ENCODE measurements at regions not wholly inside any gene's neighbourhood (a gene's known extent, or its start where the extent isn't known, plus 50 kb on each side); places are given as distances from the start of the nearest gene placed in this dataset.

GRCh38 chr7:69276011-69276729 lies 322.1 kb upstream of the AUTS2 start:
- TF ChIP-seq CTCF (IDR thresholded peaks at IDR 0.05), result no peak
- no peak for DNase-seq (ENCODE audit: low spot score in 2 of 2)
- no peaks in the 10 kb centered on the region for H3K36me3 ChIP-seq
- H3K4me3 ChIP-seq, result no peak overlapping the region
- intact Hi-C loops (cut with DNase I), result no loop called here
- no peak overlapping the region for H3K27ac ChIP-seq
- no peaks in the 10 kb centered on the region for H3K9me3 ChIP-seq
- no peaks in the 10 kb centered on the region for H3K27me3 ChIP-seq
- no peaks in the 10 kb centered on the region for H3K4me1 ChIP-seq

- Histone ChIP-seq H3K36me3 (no peaks in the 10 kb centered on the region), H3K9me3 (no peaks in the 10 kb centered on the region), H3K27ac (no peak overlapping the region), H3K4me1 (no peaks in the 10 kb centered on the region), H3K4me3 (no peak overlapping the region), H3K27me3 (no peaks in the 10 kb centered on the region)
- intact Hi-C loops (cut with DNase I), result no loop called here
- no peak for DNase-seq (ENCODE audit: low spot score in 2 of 2)
- TF ChIP-seq CTCF (IDR thresholded peaks at IDR 0.05), result no peak
Measured at GRCh38 chr7:69277366-69277765, 320.9 kb upstream of the AUTS2 start.

- DNase-seq (ENCODE audit: low spot score in 2 of 2), result no peak
- Histone ChIP-seq H3K27ac (no peak overlapping the region), H3K4me3 (no peak overlapping the region), H3K36me3 (no peaks in the 10 kb centered on the region), H3K4me1 (no peaks in the 10 kb centered on the region), H3K9me3 (no peaks in the 10 kb centered on the region), H3K27me3 (no peaks in the 10 kb centered on the region)
- no peak for TF ChIP-seq CTCF (IDR thresholded peaks at IDR 0.05)
- intact Hi-C loops (cut with DNase I), result no loop called here
Measured at GRCh38 chr7:69282946-69283345, 315.3 kb upstream of the AUTS2 start.

- Histone ChIP-seq H3K4me1 (no peaks in the 10 kb centered on the region), H3K9me3 (no peaks in the 10 kb centered on the region), H3K36me3 (no peaks in the 10 kb centered on the region), H3K27me3 (no peaks in the 10 kb centered on the region), H3K4me3 (no peak overlapping the region), H3K27ac (no peak overlapping the region)
- TF ChIP-seq CTCF (IDR thresholded peaks at IDR 0.05), result no peak
- DNase-seq (ENCODE audit: low spot score in 2 of 2), result no peak
- intact Hi-C loops (cut with DNase I), result no loop called here
Measured at GRCh38 chr7:69283421-69283820, 314.9 kb upstream of the AUTS2 start.

- no peaks in the 10 kb centered on the region for H3K27me3 ChIP-seq
- no peak for DNase-seq (ENCODE audit: low spot score in 2 of 2)
- intact Hi-C loops (cut with DNase I), result no loop called here
- no peaks in the 10 kb centered on the region for H3K4me1 ChIP-seq
- TF ChIP-seq CTCF (IDR thresholded peaks at IDR 0.05), result no peak
- no peak overlapping the region for H3K27ac ChIP-seq
- H3K36me3 ChIP-seq, result no peaks in the 10 kb centered on the region
- no peaks in the 10 kb centered on the region for H3K9me3 ChIP-seq
- no peak overlapping the region for H3K4me3 ChIP-seq
Measured at GRCh38 chr7:69285854-69286253, 312.4 kb upstream of the AUTS2 start.

- no peaks in the 10 kb centered on the region for H3K36me3 ChIP-seq
- no peak overlapping the region for H3K27ac ChIP-seq
- H3K4me3 ChIP-seq, result no peak overlapping the region
- H3K4me1 ChIP-seq, result no peaks in the 10 kb centered on the region
- no peak for DNase-seq (ENCODE audit: low spot score in 2 of 2)
- H3K9me3 ChIP-seq, result no peaks in the 10 kb centered on the region
- TF ChIP-seq CTCF (IDR thresholded peaks at IDR 0.05), result no peak
- intact Hi-C loops (cut with DNase I), result no loop called here
- H3K27me3 ChIP-seq, result no peaks in the 10 kb centered on the region
Measured at GRCh38 chr7:69295977-69296376, 302.3 kb upstream of the AUTS2 start.
